ENCODE measurements at regions not wholly inside any gene's neighbourhood (a gene's known extent, or its start where the extent isn't known, plus 50 kb on each side); places are given as distances from the start of the nearest gene placed in this dataset.
"Not testable (repeated sequence)": the region's sequence is repeated elsewhere in the genome, so short reads cannot be mapped to it uniquely, and the experiment has no call there.

DNA sequence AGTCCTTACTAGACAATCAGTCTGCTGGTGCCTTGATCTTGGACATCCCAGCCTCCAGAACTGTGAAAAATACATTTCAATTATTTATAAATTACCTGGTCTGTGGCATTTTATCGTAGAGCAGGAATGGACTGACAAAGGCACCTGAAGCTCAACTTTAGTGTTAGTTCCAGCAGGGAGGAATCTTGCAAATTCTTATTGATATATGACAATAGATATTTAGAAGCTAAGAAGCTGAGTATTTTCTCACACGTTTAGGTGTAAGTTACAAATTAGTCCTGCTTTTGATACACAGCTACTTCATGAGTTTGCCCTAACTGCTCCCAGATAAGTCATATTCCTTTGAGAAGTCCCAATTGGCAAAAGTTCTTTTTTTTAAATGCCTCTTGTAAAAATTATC, 138.0 kb upstream of the ZNF217 start:
- Mint-ChIP-seq H3K4me1 (ENCODE audit: low read depth) (peaks cover 21% of the 10 kb centered on the region), H3K36me3 (ENCODE audit: low read depth) (no peaks in the 10 kb centered on the region), H3K4me3 (no peak overlapping the region), H3K27ac (no peak overlapping the region), H3K27me3 (no peaks in the 10 kb centered on the region), H3K9me3 (no peaks in the 10 kb centered on the region)
- DNase-seq = no peak

DNA sequence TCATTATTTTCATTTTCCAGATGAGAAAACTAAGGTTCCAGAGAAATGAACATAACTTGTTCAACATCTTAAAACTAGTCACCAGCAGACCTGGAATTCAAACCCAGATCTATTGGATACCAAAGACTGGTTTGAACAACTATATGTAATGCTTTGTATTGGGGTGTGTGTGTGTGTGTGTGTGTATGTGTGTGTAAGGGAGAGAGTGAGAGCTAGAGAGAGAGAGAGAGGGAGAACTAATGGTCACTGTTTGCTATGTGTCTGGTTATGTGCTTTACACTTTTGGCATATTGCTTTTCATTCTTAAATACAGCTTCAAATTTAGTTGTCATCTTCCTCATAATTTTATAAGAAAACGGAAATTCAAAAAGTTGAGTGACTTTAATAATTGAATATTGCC, 134.7 kb upstream of the ZNF217 start:
- Mint-ChIP-seq H3K27ac (no peak overlapping the region), H3K4me3 (no peak overlapping the region), H3K9me3 (no peaks in the 10 kb centered on the region), H3K36me3 (ENCODE audit: low read depth) (no peaks in the 10 kb centered on the region), H3K27me3 (no peaks in the 10 kb centered on the region), H3K4me1 (ENCODE audit: low read depth) (peaks cover 11% of the 10 kb centered on the region)
- DNase-seq = no peak

DNA sequence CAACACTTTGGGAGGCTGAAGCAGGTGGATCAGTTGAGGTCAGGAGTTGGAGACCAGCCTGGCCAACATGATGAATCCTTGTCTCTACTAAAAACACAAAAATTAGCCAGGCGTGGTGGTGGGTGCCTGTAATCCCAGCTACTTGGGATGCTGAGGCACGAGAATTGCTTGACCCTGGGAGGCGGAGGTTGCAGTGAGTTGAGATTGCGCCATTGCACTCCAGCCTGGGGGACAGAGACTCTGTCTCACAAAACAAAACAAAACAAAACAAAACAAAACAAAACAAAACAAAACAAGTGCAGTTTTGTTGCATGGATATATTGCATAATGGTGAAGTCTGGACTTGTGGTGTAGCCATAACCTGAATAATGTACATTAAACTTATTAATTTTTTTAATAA, 133.6 kb upstream of the ZNF217 start:
- not testable (repeated sequence) for H3K27ac Mint-ChIP-seq, H3K4me3 Mint-ChIP-seq
- peaks cover 13% of the 10 kb centered on the region for H3K4me1 Mint-ChIP-seq (ENCODE audit: low read depth)

DNA sequence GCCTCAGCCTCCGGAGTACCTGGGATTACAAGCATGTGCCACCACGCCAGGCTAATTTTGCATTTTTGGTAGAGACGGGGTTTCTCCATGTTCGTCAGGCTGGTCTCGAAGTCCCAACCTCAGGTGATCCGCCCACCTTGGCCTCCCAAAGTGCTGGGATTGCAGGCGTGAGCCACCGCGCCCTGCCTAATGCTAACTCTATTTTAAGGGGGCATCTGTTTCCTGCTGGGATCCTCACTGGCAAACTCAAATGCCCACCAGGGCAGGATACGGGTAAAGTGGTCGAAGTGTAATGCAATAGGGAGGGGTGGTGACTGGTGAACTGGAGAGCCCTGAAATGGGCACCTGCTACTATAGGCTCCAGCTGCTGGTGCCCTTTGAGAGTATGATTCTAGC, 131.9 kb upstream of the ZNF217 start:
- H3K9me3 Mint-ChIP-seq = peaks cover 4% of the 10 kb centered on the region
- DNase-seq = no peak
- H3K36me3 Mint-ChIP-seq (ENCODE audit: low read depth) = no peaks in the 10 kb centered on the region
- peaks cover 25% of the 10 kb centered on the region for H3K4me1 Mint-ChIP-seq (ENCODE audit: low read depth)
- no peak overlapping the region for H3K27ac Mint-ChIP-seq
- H3K4me3 Mint-ChIP-seq = no peak overlapping the region
- no peaks in the 10 kb centered on the region for H3K27me3 Mint-ChIP-seq

More for the DNA sequence above, 133.6 kb upstream of the ZNF217 start:
- not testable (repeated sequence) for H3K36me3 Mint-ChIP-seq (ENCODE audit: low read depth); H3K9me3 Mint-ChIP-seq; DNase-seq; H3K27me3 Mint-ChIP-seq

DNA sequence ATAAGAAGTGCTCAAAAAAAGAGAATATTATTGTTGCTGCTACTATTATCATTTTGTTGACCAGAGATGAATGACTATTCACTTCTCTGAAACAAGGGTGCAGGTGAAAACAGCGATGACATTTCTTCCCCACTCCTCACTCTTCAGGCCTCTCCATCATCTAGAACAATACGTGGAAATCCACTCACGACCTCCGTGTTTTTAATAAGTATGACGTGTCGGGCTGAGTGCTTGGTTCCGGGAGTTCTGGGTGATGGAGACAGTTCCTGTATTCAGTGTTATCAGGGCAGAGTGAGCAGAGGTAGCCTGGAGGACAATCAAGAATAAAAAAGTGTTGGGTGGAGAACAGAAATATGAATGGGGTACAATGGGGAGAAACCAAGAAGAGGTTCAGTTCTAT, 130.0 kb upstream of the ZNF217 start:
- no peaks in the 10 kb centered on the region for H3K27me3 Mint-ChIP-seq
- H3K9me3 Mint-ChIP-seq = peaks cover 4% of the 10 kb centered on the region
- H3K27ac Mint-ChIP-seq = peak overlapping the region; percentile 68
- H3K4me3 Mint-ChIP-seq = no peak overlapping the region
- peaks cover 16% of the 10 kb centered on the region for H3K4me1 Mint-ChIP-seq (ENCODE audit: low read depth)
- no peaks in the 10 kb centered on the region for H3K36me3 Mint-ChIP-seq (ENCODE audit: low read depth)
- DNase-seq = no peak

DNA sequence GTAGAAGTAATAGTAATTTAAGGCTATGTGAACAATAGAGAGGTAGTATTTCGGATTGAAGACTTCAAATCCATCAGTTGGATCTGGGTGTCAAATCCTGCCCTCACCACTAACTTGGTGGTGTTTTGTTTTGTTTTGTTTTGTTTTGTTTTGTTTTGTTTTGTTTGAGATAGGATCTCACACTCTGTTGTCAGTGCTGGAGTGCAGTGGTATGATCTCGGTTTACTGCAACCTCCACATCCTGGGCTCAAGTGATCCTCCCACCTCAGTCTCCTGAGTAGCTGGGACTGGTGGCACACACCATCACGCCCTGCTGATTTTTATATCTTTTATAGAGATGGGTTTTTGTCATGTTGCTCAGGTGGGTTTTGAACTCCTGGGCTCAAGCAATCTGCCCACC, 129.4 kb upstream of the ZNF217 start:
- Mint-ChIP-seq H3K4me1 (ENCODE audit: low read depth) (peaks cover 14% of the 10 kb centered on the region), H3K27ac (no peak overlapping the region), H3K4me3 (no peak overlapping the region), H3K27me3 (no peaks in the 10 kb centered on the region), H3K9me3 (peaks cover 4% of the 10 kb centered on the region), H3K36me3 (ENCODE audit: low read depth) (no peaks in the 10 kb centered on the region)
- no peak for DNase-seq

DNA sequence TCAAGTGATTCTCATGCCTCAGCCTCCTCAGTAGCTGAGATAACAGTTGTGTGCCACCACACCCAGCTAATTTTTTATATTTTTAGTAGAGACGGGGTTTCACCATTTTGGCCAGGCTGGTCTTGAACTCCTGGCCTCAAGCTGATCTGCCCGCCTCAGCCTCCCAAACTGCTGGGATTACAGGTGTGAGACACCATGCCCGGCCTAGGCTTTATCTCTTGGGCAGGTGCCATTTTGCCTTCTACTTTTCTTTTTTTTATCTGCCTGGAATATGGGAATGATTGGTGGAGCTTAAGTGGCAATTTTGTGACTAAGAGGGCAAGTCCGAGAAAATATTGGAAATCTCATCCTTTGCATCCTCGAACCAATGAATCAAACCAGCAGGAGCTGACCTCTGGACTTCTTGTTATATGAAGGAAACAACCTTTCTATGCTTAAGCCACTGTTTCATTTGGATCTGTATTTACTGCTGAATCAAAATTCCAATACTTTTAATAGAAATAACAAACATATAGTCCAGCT, 128.9 kb upstream of the ZNF217 start:
- DNase-seq = no peak
- Mint-ChIP-seq H3K9me3 (peaks cover 4% of the 10 kb centered on the region), H3K4me3 (no peak overlapping the region), H3K27me3 (no peaks in the 10 kb centered on the region), H3K4me1 (ENCODE audit: low read depth) (peaks cover 14% of the 10 kb centered on the region), H3K36me3 (ENCODE audit: low read depth) (no peaks in the 10 kb centered on the region), H3K27ac (peak overlapping the region; percentile 20)

DNA sequence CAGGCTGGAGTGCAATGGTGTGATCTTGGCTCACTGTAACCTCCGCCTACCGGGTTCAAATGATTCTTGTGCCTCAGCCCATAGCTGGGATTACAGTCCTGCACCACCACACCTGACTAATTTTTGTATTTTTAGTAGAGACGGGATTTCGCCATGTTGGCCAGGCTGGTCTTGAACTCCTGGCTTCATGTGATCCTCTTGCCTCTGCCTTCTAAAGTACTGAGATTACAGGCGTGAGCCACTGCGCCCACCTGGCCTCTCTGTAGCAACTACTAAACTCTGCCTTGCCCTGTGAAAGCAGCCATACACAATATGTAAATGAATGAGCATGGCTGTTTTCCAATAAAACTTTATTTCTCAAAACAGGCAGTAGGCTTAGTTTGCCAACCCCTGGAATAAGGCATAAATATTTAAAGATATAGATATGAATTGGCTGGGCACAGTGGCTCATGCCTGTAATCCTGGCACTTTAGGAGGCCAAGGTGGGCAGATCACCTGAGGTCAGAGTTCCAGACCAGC, 127.9 kb upstream of the ZNF217 start:
- H3K9me3 Mint-ChIP-seq; H3K27me3 Mint-ChIP-seq; H3K36me3 Mint-ChIP-seq (ENCODE audit: low read depth); H3K4me3 Mint-ChIP-seq; DNase-seq: not testable (repeated sequence)
- Mint-ChIP-seq H3K27ac (peak overlapping the region; percentile 91), H3K4me1 (ENCODE audit: low read depth) (peaks cover 14% of the 10 kb centered on the region)

DNA sequence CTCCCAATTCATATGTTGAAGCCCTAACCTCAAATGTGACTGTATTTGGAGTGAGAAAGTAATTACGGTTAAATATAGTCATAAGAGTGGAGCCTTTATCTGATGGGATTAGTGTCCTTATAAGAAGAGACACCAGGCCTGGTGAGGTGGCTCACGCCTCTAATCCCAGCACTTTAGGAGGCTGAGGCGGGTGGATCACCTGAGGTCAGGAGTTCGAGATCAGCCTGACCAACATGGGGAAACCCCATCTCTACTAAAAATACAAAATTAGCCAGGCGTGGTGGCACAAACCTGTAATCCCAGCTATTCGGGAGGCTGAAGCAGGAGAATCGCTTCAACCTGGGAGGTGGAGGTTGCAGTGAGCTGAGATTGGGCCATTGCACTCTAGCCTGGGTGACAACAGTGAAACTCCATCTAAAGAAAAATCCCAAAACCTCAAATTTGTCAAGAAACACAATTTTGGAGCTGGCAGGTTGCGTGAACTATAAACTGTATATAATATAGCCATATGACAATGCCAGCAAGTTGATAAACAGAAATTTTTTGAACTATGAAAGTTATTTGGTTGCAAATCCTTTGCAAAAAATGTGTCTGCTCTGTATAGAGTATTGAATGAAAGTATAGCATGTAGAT, 125.6 kb upstream of the ZNF217 start:
- H3K4me3 Mint-ChIP-seq; H3K9me3 Mint-ChIP-seq; H3K36me3 Mint-ChIP-seq (ENCODE audit: low read depth); H3K27me3 Mint-ChIP-seq; DNase-seq; H3K27ac Mint-ChIP-seq: not testable (repeated sequence)
- peaks cover 16% of the 10 kb centered on the region for H3K4me1 Mint-ChIP-seq (ENCODE audit: low read depth)

DNA sequence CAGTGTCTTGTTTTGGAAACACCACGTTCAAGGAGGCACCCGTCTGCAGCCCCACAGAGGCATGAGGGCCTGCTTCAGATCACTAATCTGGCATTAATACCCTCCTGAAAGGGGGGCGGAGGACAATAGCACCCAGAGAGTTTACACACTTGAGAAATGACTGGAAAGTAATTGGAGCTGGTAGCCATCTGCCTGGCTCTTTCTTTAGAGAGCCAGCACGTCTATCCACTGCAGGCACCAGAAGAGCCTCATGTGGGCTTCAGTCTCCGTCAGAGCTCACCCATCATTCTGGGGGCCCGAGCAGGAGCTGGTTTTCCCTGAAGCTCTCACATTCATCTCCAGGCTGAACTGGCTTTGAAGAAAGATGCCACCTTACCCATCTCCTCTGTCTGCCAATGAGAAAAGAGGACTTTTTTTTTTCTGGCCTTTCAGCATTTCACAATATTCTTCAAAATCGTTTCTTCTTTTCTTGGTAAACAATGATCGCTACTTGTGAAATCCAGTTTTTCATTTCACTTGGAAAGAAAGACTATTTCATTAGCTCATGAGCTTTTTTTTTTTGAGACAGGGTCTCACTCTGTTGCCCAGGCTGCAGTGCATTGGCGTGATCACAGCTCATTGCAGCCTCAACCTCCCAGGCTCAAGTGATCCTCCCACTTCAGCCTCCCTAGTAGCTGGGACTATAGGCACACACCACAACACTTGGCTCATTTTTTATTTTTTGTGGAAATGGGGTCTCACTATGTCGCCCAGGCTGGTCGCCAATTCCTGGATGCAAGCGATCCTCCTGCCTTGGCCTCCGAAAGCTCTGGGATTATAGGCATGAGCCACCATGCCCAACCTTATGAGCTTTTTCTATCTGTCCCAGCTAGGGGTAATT, 124.7 kb upstream of the ZNF217 start:
- no peaks in the 10 kb centered on the region for H3K27me3 Mint-ChIP-seq
- no peak for DNase-seq
- H3K4me1 Mint-ChIP-seq (ENCODE audit: low read depth) = peaks cover 16% of the 10 kb centered on the region
- H3K4me3 Mint-ChIP-seq = no peak overlapping the region
- H3K36me3 Mint-ChIP-seq (ENCODE audit: low read depth) = no peaks in the 10 kb centered on the region
- H3K27ac Mint-ChIP-seq = no peak overlapping the region
- H3K9me3 Mint-ChIP-seq = peaks cover 4% of the 10 kb centered on the region

DNA sequence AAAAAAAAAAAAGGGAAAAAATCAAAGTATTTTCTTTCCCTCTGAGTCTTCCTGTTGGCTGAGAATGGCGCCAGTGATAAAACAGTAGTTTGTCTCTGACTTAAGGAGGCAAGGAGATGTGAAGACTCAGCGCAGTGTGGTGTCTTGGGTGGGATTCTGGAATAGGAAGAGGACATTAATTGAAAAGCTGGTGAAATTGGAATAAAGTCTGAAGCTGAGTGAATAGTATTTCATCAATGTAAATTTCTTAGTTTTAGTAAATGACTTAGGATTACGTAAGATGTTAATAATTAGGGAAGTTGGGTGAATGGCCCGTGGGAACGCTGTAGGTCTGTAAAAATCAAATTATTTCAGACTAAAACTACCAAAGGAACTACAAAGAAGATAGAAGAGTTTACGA, 122.8 kb upstream of the ZNF217 start:
- peaks cover 20% of the 10 kb centered on the region for H3K4me1 Mint-ChIP-seq (ENCODE audit: low read depth)
- peaks cover 4% of the 10 kb centered on the region for H3K9me3 Mint-ChIP-seq
- DNase-seq = no peak
- H3K27ac Mint-ChIP-seq = no peak overlapping the region
- no peak overlapping the region for H3K4me3 Mint-ChIP-seq
- no peaks in the 10 kb centered on the region for H3K36me3 Mint-ChIP-seq (ENCODE audit: low read depth)
- no peaks in the 10 kb centered on the region for H3K27me3 Mint-ChIP-seq

DNA sequence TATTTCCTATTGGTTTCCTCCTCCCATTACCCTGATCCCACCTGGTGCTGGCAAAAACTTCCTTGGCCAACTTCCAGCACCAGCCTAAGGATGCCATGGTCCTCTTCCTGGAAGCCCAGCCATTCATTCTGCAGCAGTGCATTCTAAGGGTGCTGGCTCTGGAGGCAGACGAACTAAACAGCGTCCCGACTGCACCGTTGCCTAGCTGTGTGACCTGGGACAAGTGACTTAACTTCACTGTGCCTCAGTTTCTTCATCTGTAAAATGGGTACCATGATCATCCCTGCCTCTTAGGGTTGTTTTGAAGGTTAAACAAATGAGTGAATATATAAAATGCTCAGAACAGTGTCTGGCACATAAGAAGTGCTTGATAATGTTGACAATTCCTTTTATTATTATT, 120.9 kb upstream of the ZNF217 start:
- Mint-ChIP-seq H3K9me3 (no peaks in the 10 kb centered on the region), H3K4me3 (no peak overlapping the region), H3K36me3 (ENCODE audit: low read depth) (no peaks in the 10 kb centered on the region), H3K27me3 (no peaks in the 10 kb centered on the region), H3K27ac (no peak overlapping the region), H3K4me1 (ENCODE audit: low read depth) (peaks cover 20% of the 10 kb centered on the region)
- no peak for DNase-seq

DNA sequence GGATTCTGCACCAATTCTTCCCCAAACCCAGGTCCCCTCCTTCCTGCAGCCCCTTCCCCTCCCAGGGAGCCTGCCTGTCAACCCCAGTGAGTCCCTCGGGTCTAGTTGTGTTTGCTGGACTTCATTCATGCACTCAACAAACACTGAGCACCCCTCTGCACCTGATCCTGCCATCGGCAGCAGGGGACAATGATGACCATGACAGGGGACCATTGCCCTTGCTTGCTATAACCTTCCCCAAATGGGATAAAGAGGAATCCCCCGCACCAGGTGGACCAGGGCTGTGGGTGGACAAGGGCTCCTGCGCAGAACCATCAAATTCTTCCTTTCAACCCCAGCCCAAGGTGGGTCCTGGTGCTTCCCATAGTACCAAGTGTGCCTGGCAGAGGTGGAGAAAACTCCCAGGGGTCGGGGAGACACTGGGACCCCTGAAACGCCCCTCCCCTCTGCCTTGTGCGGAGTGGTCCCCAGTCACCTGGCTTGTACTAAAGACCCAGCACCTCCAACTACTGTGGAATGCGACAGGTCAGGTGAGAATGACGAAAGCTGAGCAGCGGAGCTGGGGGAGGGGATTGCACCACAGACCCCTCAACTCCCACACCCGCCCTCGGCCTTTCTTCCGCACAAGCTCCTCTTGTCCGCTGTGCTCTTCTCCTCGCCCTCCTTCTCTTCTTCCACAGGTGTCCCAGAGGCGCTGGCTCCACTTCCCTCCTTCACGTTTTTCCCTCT, 119.9 kb upstream of the ZNF217 start:
- H3K36me3 Mint-ChIP-seq (ENCODE audit: low read depth) = no peaks in the 10 kb centered on the region
- H3K27ac Mint-ChIP-seq = no peak overlapping the region
- no peak overlapping the region for H3K4me3 Mint-ChIP-seq
- no peaks in the 10 kb centered on the region for H3K27me3 Mint-ChIP-seq
- no peaks in the 10 kb centered on the region for H3K9me3 Mint-ChIP-seq
- no peak for DNase-seq
- peaks cover 30% of the 10 kb centered on the region for H3K4me1 Mint-ChIP-seq (ENCODE audit: low read depth)

DNA sequence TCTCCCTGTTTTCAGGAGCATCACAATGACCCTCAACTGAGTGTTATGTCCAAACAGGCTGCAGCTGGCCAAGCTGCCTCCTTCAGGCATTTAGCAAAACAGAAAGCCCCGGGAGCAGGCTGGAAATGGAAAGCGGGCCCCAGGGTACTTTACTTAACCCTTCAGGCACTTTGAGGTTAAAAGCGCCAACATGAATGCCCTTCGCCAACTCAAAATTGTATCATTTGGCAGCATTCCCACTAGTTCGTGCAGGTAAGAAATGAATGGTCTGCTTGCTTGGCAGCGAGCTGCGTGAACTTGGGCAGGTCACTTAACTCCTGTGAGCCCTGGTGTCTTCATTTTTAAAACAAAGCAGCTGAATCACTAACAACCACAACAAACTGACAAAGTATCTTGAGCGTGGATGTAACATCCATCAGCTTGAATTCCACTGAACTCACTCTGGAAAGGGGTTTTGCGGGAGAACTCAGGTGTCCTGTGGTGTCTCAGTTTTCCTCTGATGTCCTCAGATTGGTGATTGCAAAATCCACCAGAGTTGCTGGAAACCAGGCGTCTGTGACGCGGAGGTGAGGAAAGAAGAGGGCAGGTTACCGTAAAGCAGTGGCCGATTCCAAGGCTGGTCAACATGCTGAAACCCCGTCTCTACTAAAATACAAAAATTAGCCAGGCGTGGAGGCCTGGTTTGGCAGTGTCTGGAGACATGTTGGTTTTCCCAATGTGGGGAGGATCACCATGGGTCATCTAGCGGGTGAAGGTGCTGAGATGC, 118.8 kb upstream of the ZNF217 start:
- Mint-ChIP-seq H3K27me3 (no peaks in the 10 kb centered on the region), H3K4me3 (no peak overlapping the region), H3K4me1 (ENCODE audit: low read depth) (peaks cover 41% of the 10 kb centered on the region), H3K27ac (no peak overlapping the region), H3K9me3 (no peaks in the 10 kb centered on the region), H3K36me3 (ENCODE audit: low read depth) (no peaks in the 10 kb centered on the region)
- DNase-seq = no peak

All from activated T-cell treated with anti-CD3 and anti-CD28 coated beads, Interleukin-2, amount 50 U/mL, for 24 hours (primary cell).